C4-2B (cell line): ENCODE measurements at regions not wholly inside any gene's neighbourhood (a gene's known extent, or its start where the extent isn't known, plus 50 kb on each side); places are given as distances from the start of the nearest gene placed in this dataset.
"Not testable (repeated sequence)": the region's sequence is repeated elsewhere in the genome, so short reads cannot be mapped to it uniquely, and the experiment has no call there.

Experiments
- H3K27ac ChIP-seq: fragments of 450-650 bp; 2 replicates; pipeline ENCODE4 v1.5.1; 2017
- ZFX ChIP-seq: fragments of 450-650 bp; IDR thresholded peaks from 2 replicates; pipeline ENCODE4 v1.6.1; 2017
- TF ChIP-seq, protein P1 (sequence below): fragments of 450-650 bp; conservative IDR thresholded peaks from 2 replicates; pipeline ENCODE4 v1.5.1; 2017; ENCODE audit warnings: mild to moderate bottlenecking

DNA sequence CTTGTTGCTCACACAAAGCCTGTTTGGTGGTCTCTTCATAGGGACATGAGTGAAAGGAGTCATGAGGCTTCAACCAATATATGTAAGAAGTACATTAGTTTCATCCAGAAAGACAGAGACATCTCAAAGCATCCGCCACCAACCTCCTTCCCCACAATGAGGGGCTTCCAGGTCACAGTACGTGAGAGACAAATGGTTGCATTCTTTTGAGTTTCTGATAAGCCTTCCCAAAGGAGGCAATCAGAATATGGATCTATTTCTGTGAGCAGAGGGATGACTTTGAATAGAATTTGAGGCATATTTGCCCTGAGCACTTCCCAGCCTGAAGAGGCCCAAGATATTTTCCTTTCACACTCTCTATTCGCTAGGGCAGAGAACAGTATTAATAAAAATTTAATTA lies 931.1 kb downstream of the FAM181B start:
- TF ChIP-seq ZFX, result no peak
- TF ChIP-seq, protein P1, sequence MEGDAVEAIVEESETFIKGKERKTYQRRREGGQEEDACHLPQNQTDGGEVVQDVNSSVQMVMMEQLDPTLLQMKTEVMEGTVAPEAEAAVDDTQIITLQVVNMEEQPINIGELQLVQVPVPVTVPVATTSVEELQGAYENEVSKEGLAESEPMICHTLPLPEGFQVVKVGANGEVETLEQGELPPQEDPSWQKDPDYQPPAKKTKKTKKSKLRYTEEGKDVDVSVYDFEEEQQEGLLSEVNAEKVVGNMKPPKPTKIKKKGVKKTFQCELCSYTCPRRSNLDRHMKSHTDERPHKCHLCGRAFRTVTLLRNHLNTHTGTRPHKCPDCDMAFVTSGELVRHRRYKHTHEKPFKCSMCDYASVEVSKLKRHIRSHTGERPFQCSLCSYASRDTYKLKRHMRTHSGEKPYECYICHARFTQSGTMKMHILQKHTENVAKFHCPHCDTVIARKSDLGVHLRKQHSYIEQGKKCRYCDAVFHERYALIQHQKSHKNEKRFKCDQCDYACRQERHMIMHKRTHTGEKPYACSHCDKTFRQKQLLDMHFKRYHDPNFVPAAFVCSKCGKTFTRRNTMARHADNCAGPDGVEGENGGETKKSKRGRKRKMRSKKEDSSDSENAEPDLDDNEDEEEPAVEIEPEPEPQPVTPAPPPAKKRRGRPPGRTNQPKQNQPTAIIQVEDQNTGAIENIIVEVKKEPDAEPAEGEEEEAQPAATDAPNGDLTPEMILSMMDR, result no peak
- no peak overlapping the region for H3K27ac ChIP-seq

DNA sequence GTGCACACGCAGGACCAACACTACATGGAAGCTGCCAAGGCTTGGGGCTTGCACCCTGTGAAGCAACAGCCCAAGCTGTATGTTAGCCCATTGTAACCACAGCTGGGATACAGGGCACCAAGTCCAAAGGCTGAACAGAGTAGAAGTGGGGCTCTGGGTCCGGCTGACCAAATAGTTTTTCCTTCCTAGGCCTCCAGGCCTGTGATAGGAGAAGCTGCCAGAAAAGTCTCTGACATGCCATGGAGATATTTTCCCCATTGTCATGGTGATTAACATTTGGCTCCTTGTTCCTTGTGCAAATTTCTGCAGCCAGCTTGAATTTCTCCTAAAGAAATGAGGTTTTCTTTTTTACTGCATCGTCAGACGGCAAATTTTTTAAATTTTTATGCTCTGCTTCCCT lies 941.2 kb downstream of the FAM181B start:
- no peak overlapping the region for H3K27ac ChIP-seq
- TF ChIP-seq ZFX, result no peak
- TF ChIP-seq, protein P1, result no peak

- TF ChIP-seq ZFX, result no peak
- TF ChIP-seq, protein P1, result peak; percentile 51
These were observed 946.0 kb downstream of the FAM181B start for GRCh38 chr11:81787584-81788049.

DNA sequence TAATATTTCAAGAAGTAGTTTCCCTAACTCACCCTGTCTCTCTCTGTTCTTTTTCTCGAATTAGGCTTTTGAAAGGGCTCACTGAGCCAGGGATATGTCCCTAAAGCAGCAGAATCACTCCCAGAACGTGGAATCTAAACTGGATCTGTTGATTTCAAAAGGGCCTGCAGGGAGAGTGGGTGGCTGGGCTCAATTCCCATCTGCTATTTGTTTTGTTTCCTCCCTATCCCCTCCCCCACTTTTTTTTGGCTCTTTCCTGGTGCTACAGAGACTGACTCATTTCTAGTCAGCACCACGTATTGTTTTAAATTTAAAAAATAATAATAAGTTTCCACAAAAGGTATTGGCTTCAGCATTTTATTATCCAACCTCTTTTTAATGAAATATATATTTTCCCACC lies 961.5 kb downstream of the FAM181B start:
- H3K27ac ChIP-seq, result no peak overlapping the region
- TF ChIP-seq ZFX, result no peak

More at GRCh38 chr11:81787584-81788049, 946.0 kb downstream of the FAM181B start:
- no peak overlapping the region for H3K27ac ChIP-seq

DNA sequence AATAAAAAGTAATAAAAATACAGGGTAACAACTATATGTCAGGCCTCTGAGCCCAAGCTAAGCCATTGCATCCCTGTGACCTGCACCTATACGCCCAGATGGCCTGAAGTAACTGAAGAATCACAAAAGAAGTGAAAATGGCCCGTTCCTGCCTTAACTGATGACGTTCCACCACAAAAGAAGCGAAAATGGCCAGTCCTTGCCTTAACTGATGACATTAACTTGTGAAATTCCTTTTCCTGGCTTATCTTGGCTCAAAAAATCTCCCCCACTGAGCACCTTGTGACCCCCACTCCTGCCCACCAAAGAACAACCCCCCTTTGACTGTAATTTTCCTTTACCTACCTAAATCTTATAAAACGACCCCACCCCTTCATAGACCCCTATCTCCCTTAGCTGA lies 963.8 kb downstream of the FAM181B start:
- not testable (repeated sequence) for H3K27ac ChIP-seq

DNA sequence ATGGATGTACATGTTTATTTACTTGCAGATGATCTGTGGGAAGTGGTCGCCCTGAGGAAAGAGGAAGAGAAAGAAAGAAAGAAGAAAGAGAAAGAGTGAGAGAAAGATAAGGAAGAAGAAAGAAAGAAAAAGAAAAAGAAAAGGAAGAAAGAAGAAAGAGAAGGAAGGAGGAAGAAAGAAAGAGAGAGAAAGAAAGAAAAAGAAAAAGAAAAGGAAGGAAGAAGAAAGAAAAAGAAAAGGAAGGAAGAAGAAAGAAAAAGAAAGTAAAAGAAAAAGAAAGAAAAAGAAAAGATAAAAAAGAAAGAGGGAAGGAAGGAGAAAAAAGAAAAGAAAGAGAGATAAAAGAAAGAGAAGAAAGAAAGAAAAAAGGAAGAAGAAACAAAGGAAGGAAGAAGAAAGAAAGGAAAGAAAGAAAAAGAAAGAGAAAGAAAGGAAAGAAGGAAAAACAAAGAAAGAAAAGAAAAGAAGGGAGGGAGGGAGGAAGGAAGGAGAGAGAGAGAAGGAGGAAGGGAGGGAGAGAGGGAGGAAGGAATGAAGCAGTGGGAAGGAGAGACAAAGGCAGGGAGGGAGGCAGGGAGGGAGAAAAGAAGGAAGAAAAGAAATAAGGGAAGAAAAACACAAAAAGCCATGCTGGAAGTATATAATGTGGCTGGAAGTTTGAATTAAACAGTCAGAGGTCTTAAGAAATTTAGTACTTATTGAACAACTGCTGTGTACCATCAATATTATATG lies 976.6 kb downstream of the FAM181B start:
- no peak for TF ChIP-seq ZFX
- TF ChIP-seq, protein P1, result no peak

DNA sequence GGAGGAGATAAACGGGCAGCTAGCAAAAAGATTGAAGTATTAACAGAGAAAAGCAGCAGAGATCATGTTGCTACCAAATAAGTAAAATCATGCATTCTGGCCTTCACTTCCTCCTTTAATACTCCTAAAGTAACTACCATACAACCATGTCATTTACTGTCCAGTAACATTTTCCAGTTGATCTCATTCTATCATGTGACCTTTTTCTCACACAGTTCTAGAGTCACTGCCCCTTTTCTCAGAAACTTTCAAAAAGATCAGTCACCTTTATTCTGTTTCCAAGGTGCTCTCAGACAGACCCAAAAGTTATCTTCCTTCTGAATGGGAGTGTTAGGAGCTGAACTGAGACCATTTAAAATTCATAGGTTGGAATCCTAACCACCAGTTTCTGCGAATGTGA lies 984.4 kb downstream of the FAM181B start:
- no peak overlapping the region for H3K27ac ChIP-seq
- no peak for TF ChIP-seq ZFX
- TF ChIP-seq, protein P1, result no peak

More for the DNA sequence above, 976.6 kb downstream of the FAM181B start:
- H3K27ac ChIP-seq, result no peak overlapping the region

- H3K27ac ChIP-seq, result no peak overlapping the region
- TF ChIP-seq ZFX, result no peak
- TF ChIP-seq, protein P1, result no peak
These were observed 989.1 kb downstream of the FAM181B start for GRCh38 chr11:81744336-81745116.
